ENCODE measurements at regions not wholly inside any gene's neighbourhood (a gene's known extent, or its start where the extent isn't known, plus 50 kb on each side); places are given as distances from the start of the nearest gene placed in this dataset.

DNA sequence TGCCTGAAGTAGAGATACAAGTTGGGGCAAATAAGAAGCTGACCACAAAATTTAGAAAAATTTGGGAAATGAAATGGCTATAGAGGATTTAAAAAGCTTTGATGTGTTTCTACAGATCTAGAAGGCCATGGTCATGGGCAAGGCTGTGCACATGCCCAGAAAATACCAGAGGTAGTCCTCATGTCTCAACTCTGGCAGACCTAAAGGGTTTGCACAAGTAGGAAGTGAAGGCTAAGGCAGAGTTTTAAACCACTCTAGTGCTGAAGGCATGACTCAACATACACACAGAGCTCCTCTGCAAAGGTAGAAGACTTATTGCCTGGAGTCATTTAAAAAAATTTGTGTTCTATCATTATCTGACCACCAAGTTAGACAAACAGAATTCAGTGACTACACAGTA lies 364.6 kb downstream of the CCSER2 start:
- H3K27me3 ChIP-seq (replicated peaks; ENCODE audit: control insufficient read depth, insufficient read depth, low read length): no peaks in the 10 kb centered on the region
- peaks cover 2% of the 10 kb centered on the region for H3K27me3 Mint-ChIP-seq (ENCODE audit: insufficient read depth, unreplicated experiment)

GRCh38 chr10:84695902-84696301 lies 367.5 kb downstream of the CCSER2 start:
- TF ChIP-seq CTCF (IDR thresholded peaks at IDR 0.05; ENCODE audit: insufficient read depth in 1 of 2, low read depth in 1 of 2, low read length in 1 of 2, severe bottlenecking in 1 of 2, unreplicated experiment in 1 of 2): no peak
- Histone ChIP-seq H3K4me1 (no peaks in the 10 kb centered on the region), H3K4me3 (ENCODE audit: low read depth, low read length) (no peak overlapping the region), H3K36me3 (ENCODE audit: control insufficient read depth, insufficient read depth, low read length) (no peaks in the 10 kb centered on the region), H3K9me3 (no peaks in the 10 kb centered on the region), H3K27me3 (replicated peaks; ENCODE audit: control insufficient read depth, insufficient read depth, low read length) (no peaks in the 10 kb centered on the region)
- Mint-ChIP-seq H3K27ac (ENCODE audit: unreplicated experiment) (no peak overlapping the region), H3K4me3 (ENCODE audit: unreplicated experiment) (no peak overlapping the region), H3K9me3 (ENCODE audit: unreplicated experiment) (no peaks in the 10 kb centered on the region), H3K36me3 (ENCODE audit: insufficient read depth, unreplicated experiment) (no peaks in the 10 kb centered on the region), H3K27me3 (ENCODE audit: insufficient read depth, unreplicated experiment) (peaks cover 15% of the 10 kb centered on the region), H3K4me1 (ENCODE audit: low read depth, unreplicated experiment) (no peaks in the 10 kb centered on the region)
- ChIA-PET POLR2A (no interaction called here), CTCF (no interaction called here)
- no peak for DNase-seq
- no TSS peak for BruUV-seq (replicated peaks)
- intact Hi-C loops (cut with micrococcal nuclease; ENCODE audit: unreplicated experiment): no loop called here

More for the DNA sequence above, 364.6 kb downstream of the CCSER2 start:
- no peaks in the 10 kb centered on the region for H3K4me1 Mint-ChIP-seq (ENCODE audit: low read depth, unreplicated experiment)
- TF ChIP-seq CTCF (IDR thresholded peaks at IDR 0.05; ENCODE audit: insufficient read depth in 1 of 2, low read depth in 1 of 2, low read length in 1 of 2, severe bottlenecking in 1 of 2, unreplicated experiment in 1 of 2): no peak
- H3K4me3 Mint-ChIP-seq (ENCODE audit: unreplicated experiment): no peak overlapping the region
- Histone ChIP-seq H3K36me3 (ENCODE audit: control insufficient read depth, insufficient read depth, low read length) (no peaks in the 10 kb centered on the region), H3K4me3 (ENCODE audit: low read depth, low read length) (no peak overlapping the region), H3K9me3 (no peaks in the 10 kb centered on the region), H3K4me1 (no peaks in the 10 kb centered on the region)
- ChIA-PET POLR2A (no interaction called here), CTCF (no interaction called here)
- no peak overlapping the region for H3K27ac Mint-ChIP-seq (ENCODE audit: unreplicated experiment)
- no peaks in the 10 kb centered on the region for H3K36me3 Mint-ChIP-seq (ENCODE audit: insufficient read depth, unreplicated experiment)
- intact Hi-C loops (cut with micrococcal nuclease; ENCODE audit: unreplicated experiment): no loop called here
- DNase-seq: no peak
- no peaks in the 10 kb centered on the region for H3K9me3 Mint-ChIP-seq (ENCODE audit: unreplicated experiment)
- no TSS peak for BruUV-seq (replicated peaks)

DNA sequence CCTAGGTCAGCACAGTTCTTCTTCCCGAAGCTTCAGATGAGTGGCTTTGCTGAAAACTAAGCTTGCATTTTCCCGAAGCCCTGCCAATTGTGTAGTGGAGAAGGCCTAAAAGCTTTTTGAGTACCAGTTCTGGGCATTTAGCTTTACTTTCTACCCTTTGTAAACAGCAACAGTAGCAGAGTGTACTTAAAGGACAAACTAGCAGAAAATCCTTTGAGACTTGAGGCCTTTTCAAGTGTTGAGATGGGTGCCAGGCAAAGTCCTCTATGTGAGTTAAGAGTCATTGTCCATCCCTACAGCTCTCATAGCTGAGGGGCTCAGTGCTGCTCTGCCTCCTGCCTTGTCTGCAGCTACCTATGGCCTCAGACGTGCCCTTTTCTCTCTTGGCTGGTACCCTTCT lies 368.2 kb downstream of the CCSER2 start:
- H3K4me3 Mint-ChIP-seq (ENCODE audit: unreplicated experiment): no peak overlapping the region
- no peaks in the 10 kb centered on the region for H3K36me3 ChIP-seq (ENCODE audit: control insufficient read depth, insufficient read depth, low read length)
- no peaks in the 10 kb centered on the region for H3K27me3 ChIP-seq (replicated peaks; ENCODE audit: control insufficient read depth, insufficient read depth, low read length)
- peaks cover 17% of the 10 kb centered on the region for H3K27me3 Mint-ChIP-seq (ENCODE audit: insufficient read depth, unreplicated experiment)
- H3K4me1 Mint-ChIP-seq (ENCODE audit: low read depth, unreplicated experiment): no peaks in the 10 kb centered on the region
- H3K4me3 ChIP-seq (ENCODE audit: low read depth, low read length): no peak overlapping the region
- no peak for TF ChIP-seq CTCF (IDR thresholded peaks at IDR 0.05; ENCODE audit: insufficient read depth in 1 of 2, low read depth in 1 of 2, low read length in 1 of 2, severe bottlenecking in 1 of 2, unreplicated experiment in 1 of 2)
- no peaks in the 10 kb centered on the region for H3K9me3 ChIP-seq
- H3K4me1 ChIP-seq: no peaks in the 10 kb centered on the region
- ChIA-PET CTCF (no interaction called here), POLR2A (no interaction called here)
- no TSS peak for BruUV-seq (replicated peaks)
- no peak for DNase-seq
- H3K27ac Mint-ChIP-seq (ENCODE audit: unreplicated experiment): no peak overlapping the region
- intact Hi-C loops (cut with micrococcal nuclease; ENCODE audit: unreplicated experiment): no loop called here
- no peaks in the 10 kb centered on the region for H3K36me3 Mint-ChIP-seq (ENCODE audit: insufficient read depth, unreplicated experiment)
- no peaks in the 10 kb centered on the region for H3K9me3 Mint-ChIP-seq (ENCODE audit: unreplicated experiment)

Data from Caco-2 (cell line).